Adipocyte (in vitro differentiated cells): ENCODE measurements at regions not wholly inside any gene's neighbourhood (a gene's known extent, or its start where the extent isn't known, plus 50 kb on each side); places are given as distances from the start of the nearest gene placed in this dataset.

Experiments used
- DNase-seq: peaks from one replicate; pipeline ENCODE4 v3.0.0-alpha.2; 2015; ENCODE audit warnings: low read depth
- H3K27me3 ChIP-seq: replicated peaks from 2 replicates; pipeline ENCODE4 v1.7.0; 2013; ENCODE audit warnings: mild to moderate bottlenecking, low read length, moderate library complexity; ENCODE audit not compliant: control insufficient read depth, insufficient read depth
- H3K36me3 ChIP-seq: 2 replicates; pipeline ENCODE4 v1.7.0; 2013; ENCODE audit warnings: low read length, mild to moderate bottlenecking, moderate library complexity; ENCODE audit not compliant: control insufficient read depth, insufficient read depth, severe bottlenecking
- H3K4me1 ChIP-seq: 2 replicates; pipeline ENCODE4 v1.7.0; 2013; ENCODE audit warnings: mild to moderate bottlenecking, low read length, moderate library complexity; ENCODE audit not compliant: control insufficient read depth, insufficient read depth
- H3K4me3 ChIP-seq: 2 replicates; pipeline ENCODE4 v1.7.0; 2013; ENCODE audit warnings: mild to moderate bottlenecking, low read length, moderate library complexity
- H3K9ac ChIP-seq: 2 replicates; pipeline ENCODE4 v1.7.0; 2013; ENCODE audit warnings: mild to moderate bottlenecking, low read length, moderate library complexity
- H3K9me3 ChIP-seq: 2 replicates; pipeline ENCODE4 v1.7.0; 2013; ENCODE audit warnings: mild to moderate bottlenecking, low read length, moderate library complexity; ENCODE audit not compliant: control insufficient read depth

DNA sequence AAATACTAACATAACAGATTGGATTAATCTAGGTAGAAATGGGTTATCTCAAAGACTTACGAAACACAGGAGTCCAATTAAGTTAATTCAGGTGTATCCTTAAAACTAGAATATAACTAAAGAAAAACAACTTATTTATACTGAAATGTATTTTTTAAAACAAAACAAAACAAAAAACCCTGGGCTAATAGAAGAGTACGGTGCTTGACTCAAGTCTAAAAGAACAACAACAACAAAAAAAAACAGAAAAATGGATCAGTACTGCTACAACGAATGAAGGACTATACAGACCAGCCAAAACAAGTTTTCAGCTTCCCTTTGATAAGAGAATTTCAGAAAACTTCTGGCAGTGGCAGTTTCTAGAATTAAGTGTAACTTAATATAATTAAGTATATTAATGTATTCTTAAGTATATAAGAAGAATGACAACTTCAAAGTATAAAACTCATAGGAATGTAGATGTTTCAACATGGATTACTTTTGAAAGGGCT is 120.1 kb upstream of the EGLN3 start:
- Histone ChIP-seq H3K9me3 (no peaks in the 10 kb centered on the region), H3K9ac (no peak overlapping the region), H3K4me3 (no peak overlapping the region), H3K36me3 (no peaks in the 10 kb centered on the region), H3K4me1 (no peaks in the 10 kb centered on the region), H3K27me3 (no peaks in the 10 kb centered on the region)
- no peak for DNase-seq

DNA sequence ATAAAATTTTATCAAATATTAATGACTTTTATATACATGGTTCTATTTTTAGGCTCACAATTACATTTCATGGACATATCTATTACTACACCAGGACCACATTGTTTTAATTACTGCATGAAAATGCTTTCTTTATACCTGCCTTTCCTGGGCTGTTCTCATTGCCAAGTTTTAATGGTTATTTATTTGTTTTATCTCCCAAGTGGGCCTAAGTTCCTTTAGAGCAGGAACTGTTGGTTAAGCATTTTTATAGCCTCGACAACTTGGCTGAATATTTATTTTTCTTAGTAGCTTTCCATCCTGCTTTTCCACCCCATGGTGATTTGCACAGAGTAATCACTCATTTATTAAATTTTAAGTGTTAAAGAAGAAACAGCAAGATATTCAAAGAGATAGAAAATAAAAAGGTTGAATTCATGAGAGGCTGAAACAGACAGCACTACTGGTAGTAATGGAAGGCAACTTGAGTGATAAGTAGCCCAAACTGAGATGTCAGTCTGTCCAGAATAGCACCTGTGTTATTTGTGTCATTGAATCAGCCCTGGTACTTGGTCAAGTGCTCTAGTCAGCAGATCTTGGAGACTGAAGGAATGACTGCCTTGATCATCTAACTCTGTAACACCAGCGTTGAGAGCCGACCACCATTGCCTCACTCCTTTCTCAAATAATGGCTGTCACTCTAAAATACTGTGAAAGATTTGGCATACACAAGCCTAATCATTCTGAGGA is 119.1 kb upstream of the EGLN3 start:
- H3K4me3 ChIP-seq = no peak overlapping the region
- H3K9ac ChIP-seq = no peak overlapping the region
- no peaks in the 10 kb centered on the region for H3K27me3 ChIP-seq
- no peaks in the 10 kb centered on the region for H3K9me3 ChIP-seq
- H3K4me1 ChIP-seq = no peaks in the 10 kb centered on the region
- DNase-seq = no peak
- H3K36me3 ChIP-seq = no peaks in the 10 kb centered on the region

DNA sequence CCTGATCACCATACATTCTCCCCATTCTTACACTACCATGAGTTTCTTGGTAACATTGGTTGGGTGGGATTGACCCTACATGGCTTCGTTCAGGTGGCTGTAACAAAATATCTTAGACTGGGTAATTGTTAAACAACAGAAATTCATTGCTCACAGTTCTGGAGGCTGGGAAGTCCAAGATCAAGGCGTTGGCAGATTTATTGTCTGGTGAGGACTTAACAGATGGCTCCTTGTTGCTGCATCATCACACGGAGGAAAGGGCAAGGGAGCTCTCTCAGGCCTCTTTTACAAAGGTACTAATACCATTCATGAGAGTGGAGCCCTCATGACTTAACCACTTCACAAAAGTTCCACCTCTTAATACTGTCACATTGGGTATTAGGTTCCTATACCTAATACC is 116.7 kb upstream of the EGLN3 start:
- no peak for DNase-seq
- Histone ChIP-seq H3K9me3 (no peaks in the 10 kb centered on the region), H3K36me3 (no peaks in the 10 kb centered on the region), H3K27me3 (no peaks in the 10 kb centered on the region), H3K9ac (no peak overlapping the region), H3K4me3 (no peak overlapping the region), H3K4me1 (peaks cover 15% of the 10 kb centered on the region)

DNA sequence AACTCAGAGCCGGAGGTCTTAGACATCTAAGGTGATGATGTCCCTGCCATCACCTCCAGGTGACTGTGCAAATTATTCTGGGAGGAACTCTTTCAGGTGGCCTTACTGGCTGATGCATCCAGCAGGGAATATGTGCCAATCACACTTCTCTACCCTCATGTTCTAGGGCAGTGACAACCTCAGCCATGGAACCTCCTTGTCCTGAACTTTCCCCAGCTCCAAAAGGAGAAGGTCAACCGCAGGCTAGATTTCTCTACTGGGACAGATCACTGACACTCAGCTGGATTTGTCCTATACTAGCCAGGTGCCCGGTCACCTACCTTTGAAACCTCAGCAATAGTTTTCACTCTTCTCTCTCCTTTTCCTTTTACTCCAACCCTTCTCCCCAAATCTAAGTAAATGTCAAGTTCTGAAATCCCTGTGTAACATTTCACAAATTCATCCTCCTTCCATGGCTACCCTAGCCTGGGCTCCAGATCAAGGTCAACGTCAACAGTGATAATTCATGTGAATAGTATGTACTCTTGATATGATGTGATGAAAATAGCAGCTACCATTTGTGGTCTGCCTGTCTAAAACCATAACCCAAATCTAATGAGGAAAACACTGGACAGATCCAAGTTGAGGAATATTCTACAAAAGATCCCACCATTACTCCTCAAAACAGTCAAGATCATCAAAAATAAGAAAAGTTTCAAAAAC is 115.0 kb upstream of the EGLN3 start:
- H3K36me3 ChIP-seq = no peaks in the 10 kb centered on the region
- H3K27me3 ChIP-seq = no peaks in the 10 kb centered on the region
- H3K9ac ChIP-seq = no peak overlapping the region
- H3K4me3 ChIP-seq = no peak overlapping the region
- no peaks in the 10 kb centered on the region for H3K9me3 ChIP-seq
- DNase-seq = no peak
- H3K4me1 ChIP-seq = peaks cover 15% of the 10 kb centered on the region

DNA sequence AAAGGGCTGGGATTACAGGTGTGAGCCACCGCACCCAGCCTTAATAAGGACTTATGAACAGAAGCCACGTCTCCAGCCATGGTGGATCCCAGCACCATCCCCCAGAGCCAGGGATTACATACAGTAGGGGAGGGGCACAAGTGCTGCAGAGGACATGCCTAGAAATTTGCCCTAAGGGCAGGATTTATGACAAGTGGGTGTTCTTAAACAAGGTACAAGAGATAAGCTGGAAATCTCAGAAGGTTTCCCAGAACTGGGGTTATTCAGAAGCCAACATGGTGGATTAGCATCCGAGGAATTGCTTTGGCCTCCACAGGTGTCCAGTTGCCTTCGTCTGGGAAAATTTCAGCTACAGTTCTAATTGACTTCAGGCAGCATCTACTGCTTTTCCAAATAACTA is 114.4 kb upstream of the EGLN3 start:
- Histone ChIP-seq H3K9me3 (no peaks in the 10 kb centered on the region), H3K4me1 (peaks cover 15% of the 10 kb centered on the region), H3K4me3 (no peak overlapping the region), H3K36me3 (no peaks in the 10 kb centered on the region), H3K9ac (no peak overlapping the region), H3K27me3 (no peaks in the 10 kb centered on the region)
- DNase-seq = no peak

DNA sequence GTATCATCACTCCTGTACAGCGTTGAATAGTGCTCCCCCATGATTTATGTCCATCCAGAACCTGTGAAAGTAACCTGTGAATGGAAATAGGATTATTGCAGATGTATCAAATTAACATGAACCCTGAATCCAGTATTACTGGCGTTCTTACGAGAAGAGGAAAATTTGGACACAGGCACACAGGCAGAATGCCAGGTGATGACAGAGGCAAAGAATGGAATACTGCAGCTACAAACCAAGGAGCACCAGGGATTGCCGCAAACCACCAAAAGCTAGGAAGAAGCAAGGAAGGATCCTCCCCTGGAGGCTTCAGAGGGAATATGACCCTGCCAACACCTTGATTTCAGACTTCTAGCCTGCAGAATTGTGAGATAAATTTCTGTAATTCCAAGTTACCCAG is 113.5 kb upstream of the EGLN3 start:
- DNase-seq = peak; percentile 34
- H3K9ac ChIP-seq = no peak overlapping the region
- peaks cover 19% of the 10 kb centered on the region for H3K4me1 ChIP-seq
- no peaks in the 10 kb centered on the region for H3K9me3 ChIP-seq
- H3K4me3 ChIP-seq = no peak overlapping the region
- H3K27me3 ChIP-seq = no peaks in the 10 kb centered on the region
- H3K36me3 ChIP-seq = no peaks in the 10 kb centered on the region

DNA sequence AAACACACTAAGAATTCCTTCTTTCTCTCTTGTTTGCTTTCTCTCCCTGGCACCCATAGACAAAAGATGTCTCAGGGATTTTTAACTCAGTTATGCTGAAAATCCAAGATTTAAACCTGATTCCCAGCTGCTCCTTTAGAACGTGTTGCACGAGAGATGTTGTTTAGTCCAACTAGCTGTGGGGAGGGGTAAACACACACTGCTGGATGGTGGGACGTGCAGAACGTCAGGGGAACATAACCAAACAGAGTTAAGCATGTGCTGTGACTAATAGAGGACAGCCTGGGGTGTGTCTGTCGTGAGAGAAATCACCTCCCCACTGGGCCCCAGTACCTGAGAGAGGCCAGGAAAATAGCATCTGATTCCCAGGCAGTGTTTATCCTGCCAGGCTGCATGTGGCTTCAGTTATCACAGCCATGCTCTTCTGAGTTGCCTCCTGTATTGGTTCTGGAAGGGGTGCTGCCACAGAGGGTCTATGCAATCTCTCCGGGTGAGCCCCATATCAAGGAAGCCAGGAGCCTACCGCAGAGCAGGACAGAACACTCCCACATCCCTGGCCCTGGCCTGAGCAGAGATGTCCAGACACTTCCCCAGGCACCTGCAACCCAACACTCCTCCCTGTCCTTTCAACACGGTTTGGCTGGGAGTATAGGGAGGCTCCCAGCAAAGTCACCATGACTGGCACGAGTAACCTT is 112.7 kb upstream of the EGLN3 start:
- H3K9ac ChIP-seq = no peak overlapping the region
- H3K27me3 ChIP-seq = no peaks in the 10 kb centered on the region
- H3K36me3 ChIP-seq = no peaks in the 10 kb centered on the region
- H3K9me3 ChIP-seq = no peaks in the 10 kb centered on the region
- H3K4me3 ChIP-seq = no peak overlapping the region
- no peak for DNase-seq
- H3K4me1 ChIP-seq = peaks cover 19% of the 10 kb centered on the region

DNA sequence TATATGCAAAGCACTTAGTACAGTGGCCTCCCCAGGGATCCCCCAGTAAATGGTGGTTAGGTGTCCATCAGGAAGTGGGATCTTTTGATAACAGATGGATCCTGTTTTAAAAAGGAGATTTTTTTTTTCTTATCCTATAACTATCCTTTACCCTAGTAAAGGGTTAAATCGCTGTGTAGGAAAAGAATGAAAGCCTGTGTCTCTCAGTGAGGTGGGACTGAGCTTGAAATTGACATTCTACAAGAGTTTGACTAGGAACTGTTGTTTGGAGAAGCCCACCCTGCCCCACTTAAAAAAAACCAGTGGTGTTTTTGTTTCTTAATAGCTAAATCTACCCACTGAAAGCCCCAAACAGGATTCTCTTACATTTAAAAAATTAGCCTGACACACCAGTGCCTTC is 112.2 kb upstream of the EGLN3 start:
- no peak for DNase-seq
- no peaks in the 10 kb centered on the region for H3K9me3 ChIP-seq

DNA sequence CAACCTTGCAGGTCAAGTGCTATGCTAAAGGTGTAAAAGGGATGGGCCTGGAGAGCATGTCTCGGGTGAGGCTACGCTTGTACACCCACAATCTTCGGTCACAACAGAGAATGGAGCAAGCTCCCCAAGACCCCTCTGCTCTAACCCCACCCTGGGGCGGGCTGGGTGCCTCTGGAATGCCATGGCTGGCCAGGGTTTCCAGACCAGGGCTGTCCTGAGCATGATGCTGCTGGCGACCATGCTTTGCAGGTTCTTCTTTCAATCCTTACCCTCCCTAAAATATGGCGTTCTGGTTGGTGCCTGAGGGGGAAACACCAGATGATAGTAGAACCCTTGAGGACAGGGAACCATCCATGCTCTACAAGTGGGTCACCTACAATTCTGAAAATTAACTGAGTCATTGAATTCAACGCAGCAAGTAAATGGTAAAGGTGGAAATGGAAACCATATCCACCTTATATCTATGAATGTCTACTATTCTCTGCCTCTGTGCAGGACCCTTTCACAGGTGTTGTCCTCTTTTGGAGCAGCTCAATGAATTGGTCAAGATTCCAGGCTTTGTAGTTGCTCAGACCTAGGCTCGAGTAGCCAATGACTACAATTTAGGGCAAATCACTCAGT is 111.6 kb upstream of the EGLN3 start:
- H3K27me3 ChIP-seq = no peaks in the 10 kb centered on the region
- no peaks in the 10 kb centered on the region for H3K9me3 ChIP-seq
- H3K36me3 ChIP-seq = no peaks in the 10 kb centered on the region
- no peak overlapping the region for H3K9ac ChIP-seq
- H3K4me3 ChIP-seq = no peak overlapping the region
- peaks cover 19% of the 10 kb centered on the region for H3K4me1 ChIP-seq
- DNase-seq = no peak

More for the DNA sequence above, 112.2 kb upstream of the EGLN3 start:
- no peaks in the 10 kb centered on the region for H3K36me3 ChIP-seq
- no peak overlapping the region for H3K9ac ChIP-seq
- H3K4me1 ChIP-seq = peaks cover 19% of the 10 kb centered on the region
- no peaks in the 10 kb centered on the region for H3K27me3 ChIP-seq
- no peak overlapping the region for H3K4me3 ChIP-seq

DNA sequence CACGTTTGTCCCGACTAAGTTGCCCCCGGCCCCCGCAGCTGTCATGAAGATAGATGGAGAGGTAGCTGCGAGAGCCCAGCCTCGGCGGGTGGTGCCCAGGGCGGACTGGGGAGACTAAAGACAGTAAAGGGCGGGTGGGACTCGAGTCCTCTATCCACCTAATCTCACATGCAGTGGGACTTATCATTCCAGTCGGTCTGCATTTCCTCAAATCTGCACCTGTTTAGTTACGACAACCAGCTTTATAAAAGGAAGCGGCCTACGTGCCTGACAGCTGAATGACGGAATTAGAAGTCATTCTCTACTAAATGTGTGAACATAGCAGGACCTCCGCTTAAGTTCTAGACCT is 109.8 kb upstream of the EGLN3 start:
- Histone ChIP-seq H3K36me3 (no peaks in the 10 kb centered on the region), H3K4me1 (peaks cover 23% of the 10 kb centered on the region), H3K9me3 (no peaks in the 10 kb centered on the region), H3K27me3 (no peaks in the 10 kb centered on the region), H3K9ac (peak overlapping the region; percentile 82), H3K4me3 (peak overlapping the region; percentile 82)
- no peak for DNase-seq
